GM06990 (cell line): ENCODE measurements at regions not wholly inside any gene's neighbourhood (a gene's known extent, or its start where the extent isn't known, plus 50 kb on each side); places are given as distances from the start of the nearest gene placed in this dataset.

ENCODE experiments used
- DNase-seq: peaks from one replicate; pipeline ENCODE4 v3.0.0-alpha.2; 2011; ENCODE audit not compliant: insufficient read length; ENCODE audit errors: extremely low read depth
- H3K27me3 ChIP-seq: replicated peaks from 2 replicates; pipeline ENCODE4 v1.6.0; 2011; ENCODE audit warnings: low read length; ENCODE audit not compliant: control insufficient read depth, insufficient read depth
- H3K36me3 ChIP-seq: 2 replicates; pipeline ENCODE4 v1.5.1; 2011; ENCODE audit warnings: low read length; ENCODE audit not compliant: control insufficient read depth, insufficient read depth
- H3K4me3 ChIP-seq: replicated peaks from 2 replicates; pipeline ENCODE4 v1.5.1; 2011; ENCODE audit warnings: low read depth, mild to moderate bottlenecking, control low read depth, low read length
- TF ChIP-seq, protein P1 (sequence below): IDR thresholded peaks from 2 replicates; pipeline ENCODE4 v1.5.1; 2011; ENCODE audit warnings: low read length, control low read depth, mild to moderate bottlenecking, inconsistent platforms; ENCODE audit not compliant: insufficient read depth, poor library complexity, severe bottlenecking

DNA sequence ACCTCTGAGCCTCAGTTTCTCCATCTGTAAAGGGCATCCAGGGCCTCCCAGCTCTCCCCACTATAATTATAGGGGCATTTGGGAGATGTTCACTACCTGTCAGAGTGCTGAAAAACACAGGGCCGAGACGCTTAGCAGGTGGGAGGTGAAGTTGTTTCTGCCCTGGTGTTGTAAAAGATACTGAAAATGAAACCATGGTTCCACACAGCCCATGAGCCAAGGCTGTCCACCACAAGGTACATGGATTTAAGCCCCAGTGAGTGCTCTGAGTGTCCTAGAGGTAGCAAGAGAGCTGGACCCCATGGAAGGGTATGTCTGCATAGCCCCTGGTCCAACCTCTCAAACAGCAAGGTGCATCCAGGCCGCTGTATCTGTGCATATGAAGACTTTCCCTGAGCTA, 137.5 kb downstream of the C5orf15 start:
- Histone ChIP-seq H3K4me3 (no peak overlapping the region), H3K36me3 (no peaks in the 10 kb centered on the region), H3K27me3 (no peaks in the 10 kb centered on the region)
- TF ChIP-seq, protein P1, sequence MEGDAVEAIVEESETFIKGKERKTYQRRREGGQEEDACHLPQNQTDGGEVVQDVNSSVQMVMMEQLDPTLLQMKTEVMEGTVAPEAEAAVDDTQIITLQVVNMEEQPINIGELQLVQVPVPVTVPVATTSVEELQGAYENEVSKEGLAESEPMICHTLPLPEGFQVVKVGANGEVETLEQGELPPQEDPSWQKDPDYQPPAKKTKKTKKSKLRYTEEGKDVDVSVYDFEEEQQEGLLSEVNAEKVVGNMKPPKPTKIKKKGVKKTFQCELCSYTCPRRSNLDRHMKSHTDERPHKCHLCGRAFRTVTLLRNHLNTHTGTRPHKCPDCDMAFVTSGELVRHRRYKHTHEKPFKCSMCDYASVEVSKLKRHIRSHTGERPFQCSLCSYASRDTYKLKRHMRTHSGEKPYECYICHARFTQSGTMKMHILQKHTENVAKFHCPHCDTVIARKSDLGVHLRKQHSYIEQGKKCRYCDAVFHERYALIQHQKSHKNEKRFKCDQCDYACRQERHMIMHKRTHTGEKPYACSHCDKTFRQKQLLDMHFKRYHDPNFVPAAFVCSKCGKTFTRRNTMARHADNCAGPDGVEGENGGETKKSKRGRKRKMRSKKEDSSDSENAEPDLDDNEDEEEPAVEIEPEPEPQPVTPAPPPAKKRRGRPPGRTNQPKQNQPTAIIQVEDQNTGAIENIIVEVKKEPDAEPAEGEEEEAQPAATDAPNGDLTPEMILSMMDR, result no peak
- no peak for DNase-seq

DNA sequence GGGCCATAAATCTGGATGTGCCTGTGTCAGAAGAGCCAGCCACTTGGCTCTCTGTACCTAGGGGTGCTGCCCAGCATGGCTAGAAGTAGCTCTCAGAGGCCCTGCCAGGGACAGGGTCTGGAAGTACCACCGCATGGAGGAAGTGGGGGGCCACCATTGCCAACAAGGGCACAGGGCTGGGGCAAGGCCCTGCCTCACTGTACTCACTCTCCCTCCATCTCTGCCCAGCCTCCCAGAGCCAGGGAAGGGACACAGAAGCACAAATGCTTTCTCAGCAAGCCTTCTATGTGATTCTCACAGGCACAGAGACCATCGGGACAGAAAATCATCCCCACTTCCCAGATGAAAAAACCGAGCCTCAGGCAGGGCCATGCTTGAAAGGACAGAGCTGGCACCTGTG, 138.1 kb downstream of the C5orf15 start:
- no peak for DNase-seq
- H3K27me3 ChIP-seq, result no peaks in the 10 kb centered on the region
- TF ChIP-seq, protein P1, result no peak

DNA sequence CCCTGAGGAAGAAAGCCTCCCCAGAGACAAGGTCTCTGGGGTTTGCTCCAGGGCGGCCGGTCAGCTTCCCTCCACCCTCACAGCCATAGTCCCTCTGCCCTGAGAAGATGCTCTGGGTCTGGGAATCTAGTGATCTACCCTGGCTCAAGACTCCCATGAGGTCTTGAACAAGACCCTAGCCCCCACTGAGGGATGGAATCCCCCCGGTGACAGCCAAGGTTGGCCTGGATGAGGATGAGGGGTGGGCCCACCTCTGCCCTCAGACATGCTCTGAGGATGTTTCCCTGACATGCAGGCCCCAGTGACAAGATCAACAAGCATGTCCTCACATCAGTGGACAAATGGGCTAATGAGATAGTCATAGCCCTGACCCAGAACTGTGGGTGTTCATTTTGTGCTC, 138.6 kb downstream of the C5orf15 start:
- no peak overlapping the region for H3K4me3 ChIP-seq
- TF ChIP-seq, protein P1, result no peak
- DNase-seq, result no peak
- H3K27me3 ChIP-seq, result no peaks in the 10 kb centered on the region
- no peaks in the 10 kb centered on the region for H3K36me3 ChIP-seq

More for the DNA sequence above, 138.1 kb downstream of the C5orf15 start:
- no peaks in the 10 kb centered on the region for H3K36me3 ChIP-seq
- H3K4me3 ChIP-seq, result no peak overlapping the region

DNA sequence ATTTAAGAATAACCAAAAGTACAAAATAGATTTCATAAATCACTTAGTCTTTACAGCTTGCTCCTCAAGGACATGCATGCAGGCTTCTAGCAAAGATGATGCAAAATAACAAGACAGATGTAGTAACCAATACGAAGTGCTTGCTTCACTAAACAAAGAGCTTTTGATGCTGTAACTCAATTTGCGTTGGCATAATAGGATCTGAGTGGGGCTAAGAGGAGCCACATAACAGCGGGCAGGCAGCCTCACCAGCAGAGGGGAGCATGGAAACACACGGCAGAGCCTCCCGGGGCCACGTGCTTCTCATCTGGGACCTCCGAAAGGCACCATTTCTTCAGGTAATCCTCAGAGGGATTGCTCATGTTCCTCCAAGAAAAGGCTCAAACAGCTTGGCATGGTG, 139.7 kb downstream of the C5orf15 start:
- no peak overlapping the region for H3K4me3 ChIP-seq
- DNase-seq, result no peak
- TF ChIP-seq, protein P1, result no peak
- no peaks in the 10 kb centered on the region for H3K36me3 ChIP-seq
- H3K27me3 ChIP-seq, result no peaks in the 10 kb centered on the region

DNA sequence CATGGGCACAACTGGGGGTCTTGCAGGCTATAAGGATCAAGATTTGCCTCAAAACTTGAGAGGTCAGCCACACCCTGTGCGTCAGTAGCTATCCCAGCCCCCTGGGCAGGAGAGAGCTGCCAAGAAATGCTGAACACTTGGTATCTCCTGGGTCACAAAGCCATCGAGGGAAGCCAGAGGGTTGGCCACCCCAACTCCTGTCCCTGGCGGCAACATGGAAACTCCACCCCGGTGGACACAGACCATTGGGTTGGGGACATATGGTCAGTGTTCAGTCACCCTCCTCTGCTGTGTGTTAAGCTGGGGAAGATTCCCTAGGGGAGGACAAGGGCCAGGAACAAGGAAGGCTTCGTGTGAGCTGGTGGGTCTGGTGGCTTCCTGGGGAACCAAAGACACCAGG, 140.6 kb downstream of the C5orf15 start:
- H3K27me3 ChIP-seq, result no peaks in the 10 kb centered on the region
- TF ChIP-seq, protein P1, result no peak
- DNase-seq, result no peak
- H3K36me3 ChIP-seq, result no peaks in the 10 kb centered on the region
- no peak overlapping the region for H3K4me3 ChIP-seq

DNA sequence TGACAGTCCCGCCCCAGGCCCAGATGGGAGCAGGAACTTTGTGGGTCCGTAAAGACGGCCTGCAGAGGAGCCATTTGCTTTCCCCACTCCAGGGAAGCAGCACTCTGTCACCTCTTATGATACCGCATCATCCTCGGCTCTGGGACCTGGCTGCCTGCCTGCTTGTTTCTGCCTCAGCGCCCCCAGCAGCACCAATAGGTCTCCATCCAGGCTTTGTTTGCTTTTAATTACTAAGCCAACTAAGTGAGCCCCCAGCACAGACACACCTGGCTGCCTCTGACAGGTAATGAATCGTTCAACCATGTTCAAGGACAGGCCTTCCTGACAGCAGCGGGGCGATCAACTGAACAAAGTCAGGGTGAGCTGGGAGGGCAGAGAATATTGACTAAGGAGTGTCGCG, 141.4 kb downstream of the C5orf15 start:
- H3K27me3 ChIP-seq, result no peaks in the 10 kb centered on the region
- TF ChIP-seq, protein P1, result no peak
- H3K4me3 ChIP-seq, result no peak overlapping the region
- no peaks in the 10 kb centered on the region for H3K36me3 ChIP-seq
- no peak for DNase-seq
